HG03060 (cell line): ENCODE measurements at regions not wholly inside any gene's neighbourhood (a gene's known extent, or its start where the extent isn't known, plus 50 kb on each side); places are given as distances from the start of the nearest gene placed in this dataset.
"Not testable (repeated sequence)": the region's sequence is repeated elsewhere in the genome, so short reads cannot be mapped to it uniquely, and the experiment has no call there.

Source experiments
- ATAC-seq: cut with Tn5 transposase; IDR thresholded peaks from one replicate; pipeline ENCODE4 v1.9.1; 2021; ENCODE audit warnings: low read depth, moderate number of reproducible peaks; ENCODE audit not compliant: unreplicated experiment

- no peak for ATAC-seq
These were observed 78.9 kb upstream of the CCND2 start for GRCh38 chr12:4194668-4195067.

DNA sequence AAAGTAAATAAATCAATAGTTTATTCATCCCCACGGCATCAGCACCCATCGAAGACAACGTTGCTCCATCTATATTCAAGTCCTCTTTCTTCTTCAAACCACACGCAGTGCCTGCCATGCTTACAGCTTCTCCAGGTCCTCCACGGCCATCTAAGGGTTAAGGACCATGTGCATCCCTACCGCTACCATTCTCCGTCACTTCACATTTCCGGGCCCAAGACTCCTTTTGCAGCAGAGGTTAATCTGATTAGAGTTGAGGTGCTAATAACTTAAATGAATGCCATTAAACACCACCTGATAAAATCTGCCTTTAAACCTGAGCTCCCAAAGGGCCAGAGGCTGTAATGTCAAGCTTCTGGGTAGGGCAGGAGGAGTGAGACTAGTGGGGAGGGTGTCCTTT is 79.7 kb upstream of the CCND2 start:
- ATAC-seq: no peak

DNA sequence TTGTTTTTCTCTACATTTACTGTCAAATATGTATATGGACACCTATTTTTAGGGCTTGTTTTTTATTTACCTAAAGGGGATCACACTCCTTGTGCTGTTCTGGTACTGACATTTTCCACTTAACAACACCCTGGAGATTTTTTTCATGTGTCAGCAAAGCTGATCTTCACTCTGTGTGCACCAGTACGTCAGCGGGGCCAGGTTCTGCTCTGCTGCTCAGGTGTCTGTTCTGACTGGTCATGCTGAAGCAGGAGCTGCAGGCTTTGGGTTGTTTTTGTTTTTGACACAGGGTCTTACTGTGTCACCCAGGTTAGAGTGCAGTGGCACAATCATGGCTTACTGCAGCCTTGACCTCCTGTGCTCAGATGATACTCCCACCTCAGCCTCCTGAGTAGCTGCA is 81.9 kb upstream of the CCND2 start:
- ATAC-seq: no peak

DNA sequence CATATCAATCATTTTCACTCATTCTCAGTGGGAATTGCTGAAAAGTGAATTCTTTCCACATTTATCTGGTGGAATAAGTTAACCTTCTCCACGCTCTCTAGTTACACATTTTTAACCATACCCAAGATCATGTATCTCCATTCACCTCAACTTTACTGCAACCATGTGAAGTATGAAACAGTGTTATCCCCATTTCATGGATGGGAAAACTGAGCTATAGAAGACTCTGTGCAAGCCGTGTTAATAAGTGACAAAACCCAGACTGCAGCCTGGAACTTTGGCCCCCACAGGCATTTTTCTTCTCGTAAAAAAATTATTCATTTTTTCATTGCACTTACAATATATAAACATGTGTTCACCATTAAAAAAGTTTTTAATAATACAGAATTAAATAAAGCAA is 82.4 kb upstream of the CCND2 start:
- no peak for ATAC-seq

GRCh38 chr12:4190366-4191063 is 83.0 kb upstream of the CCND2 start:
- ATAC-seq: no peak

DNA sequence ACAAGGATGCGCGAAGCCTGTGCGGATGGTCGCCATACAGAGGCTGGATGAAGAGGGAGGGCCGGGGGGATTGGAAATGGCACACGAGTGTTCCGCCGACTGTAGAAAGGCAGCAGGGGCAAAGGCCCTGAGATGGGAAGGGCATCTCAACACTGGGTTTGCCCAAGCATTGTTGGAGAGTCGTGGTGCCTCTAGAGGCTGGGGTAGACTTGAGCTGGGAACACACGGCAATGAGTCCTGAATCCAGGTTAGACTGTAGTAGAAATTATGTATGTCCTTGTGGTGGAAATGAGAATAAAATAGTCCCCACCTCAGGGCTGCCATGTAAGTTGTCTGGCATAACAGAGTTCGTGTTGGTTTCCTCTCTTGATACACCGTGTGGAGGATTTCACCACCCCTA is 83.8 kb upstream of the CCND2 start:
- no peak for ATAC-seq

DNA sequence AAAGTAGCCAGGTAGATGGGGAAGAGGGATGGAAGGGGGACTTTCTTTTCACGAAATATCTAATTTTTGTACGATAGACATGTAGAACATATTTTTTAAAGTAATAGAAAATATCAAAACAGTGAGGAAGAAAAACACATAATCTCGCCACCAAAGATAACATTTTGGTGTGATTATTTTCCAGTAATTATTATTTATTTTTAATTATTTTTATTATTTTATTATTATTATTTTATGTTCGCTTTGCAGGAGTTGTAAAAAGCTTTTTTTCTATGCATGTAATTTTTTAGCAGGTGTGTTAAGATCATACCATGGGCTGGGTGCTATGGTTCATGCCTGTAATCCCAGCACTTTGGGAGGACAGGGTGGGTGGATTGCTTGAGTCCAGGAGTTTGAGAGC is 85.6 kb upstream of the CCND2 start:
- ATAC-seq: no peak

DNA sequence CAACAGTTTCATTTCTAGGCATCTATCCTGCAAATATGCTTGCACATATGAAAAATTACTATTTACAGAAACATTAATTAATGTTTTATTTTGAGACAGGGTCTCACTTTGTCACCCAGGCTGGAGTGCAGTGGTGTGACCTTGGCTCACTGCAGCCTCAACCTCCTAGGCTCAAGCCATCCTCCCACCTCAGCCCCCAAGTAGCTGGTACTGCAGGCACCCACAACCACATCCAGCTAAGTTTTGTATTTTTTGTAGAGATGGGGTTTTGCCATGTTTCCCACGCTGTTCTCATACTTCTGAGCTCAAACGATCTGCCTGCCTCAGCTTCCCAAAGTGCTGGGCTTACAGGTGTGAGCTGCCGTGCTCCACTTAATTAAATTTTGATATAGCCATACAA is 86.2 kb upstream of the CCND2 start:
- ATAC-seq: not testable (repeated sequence)

GRCh38 chr12:4178424-4179170 is 95.0 kb upstream of the CCND2 start:
- ATAC-seq: no peak

GRCh38 chr12:4177262-4177661 is 96.3 kb upstream of the CCND2 start:
- no peak for ATAC-seq

DNA sequence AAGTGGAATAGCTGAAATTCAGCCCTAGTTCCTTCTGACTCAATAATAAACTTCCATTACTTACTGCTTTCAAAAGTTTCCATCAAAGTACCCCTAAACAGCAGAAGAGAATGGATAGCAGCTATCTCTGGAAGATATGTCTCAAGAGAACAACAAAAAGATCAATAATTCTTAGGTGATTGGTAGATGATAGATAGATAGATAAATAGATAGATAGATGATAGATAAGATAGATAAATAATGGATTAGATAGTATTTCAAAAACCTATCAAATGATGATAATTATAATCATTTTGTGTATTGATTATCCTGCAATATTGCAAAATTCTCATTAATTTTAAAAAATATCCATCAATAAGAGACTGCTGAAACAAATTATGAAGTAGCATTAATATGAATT is 97.4 kb upstream of the CCND2 start:
- ATAC-seq: no peak

- no peak for ATAC-seq
These were observed 99.1 kb upstream of the CCND2 start for GRCh38 chr12:4174417-4174816.

DNA sequence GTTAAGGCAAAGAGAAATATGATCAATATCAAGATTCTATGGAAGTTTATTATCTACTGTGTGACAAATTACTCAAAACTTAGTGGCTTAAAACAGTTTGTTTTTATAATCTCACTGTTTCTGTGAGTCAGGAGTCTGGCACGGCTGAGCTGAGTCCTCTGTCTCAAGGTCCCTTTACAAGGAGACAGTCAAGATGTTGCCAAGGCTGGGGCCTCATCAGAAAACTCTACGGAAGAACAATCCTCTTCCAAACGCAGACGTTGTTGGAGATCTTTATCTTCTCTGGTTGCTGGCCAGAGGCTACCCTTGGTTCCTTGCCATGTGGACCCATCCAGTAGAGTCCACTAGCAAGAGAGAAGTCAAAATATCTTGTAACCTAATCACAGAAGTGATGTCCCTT is 100.6 kb upstream of the CCND2 start:
- ATAC-seq: no peak

- ATAC-seq: no peak
These were observed 101.8 kb upstream of the CCND2 start for GRCh38 chr12:4171742-4172141.

GRCh38 chr12:4169959-4170358 is 103.6 kb upstream of the CCND2 start:
- no peak for ATAC-seq

- ATAC-seq: no peak
These were observed 104.0 kb upstream of the CCND2 start for GRCh38 chr12:4169531-4169930.

- no peak for ATAC-seq
These were observed 105.5 kb upstream of the CCND2 start for GRCh38 chr12:4168036-4168435.

DNA sequence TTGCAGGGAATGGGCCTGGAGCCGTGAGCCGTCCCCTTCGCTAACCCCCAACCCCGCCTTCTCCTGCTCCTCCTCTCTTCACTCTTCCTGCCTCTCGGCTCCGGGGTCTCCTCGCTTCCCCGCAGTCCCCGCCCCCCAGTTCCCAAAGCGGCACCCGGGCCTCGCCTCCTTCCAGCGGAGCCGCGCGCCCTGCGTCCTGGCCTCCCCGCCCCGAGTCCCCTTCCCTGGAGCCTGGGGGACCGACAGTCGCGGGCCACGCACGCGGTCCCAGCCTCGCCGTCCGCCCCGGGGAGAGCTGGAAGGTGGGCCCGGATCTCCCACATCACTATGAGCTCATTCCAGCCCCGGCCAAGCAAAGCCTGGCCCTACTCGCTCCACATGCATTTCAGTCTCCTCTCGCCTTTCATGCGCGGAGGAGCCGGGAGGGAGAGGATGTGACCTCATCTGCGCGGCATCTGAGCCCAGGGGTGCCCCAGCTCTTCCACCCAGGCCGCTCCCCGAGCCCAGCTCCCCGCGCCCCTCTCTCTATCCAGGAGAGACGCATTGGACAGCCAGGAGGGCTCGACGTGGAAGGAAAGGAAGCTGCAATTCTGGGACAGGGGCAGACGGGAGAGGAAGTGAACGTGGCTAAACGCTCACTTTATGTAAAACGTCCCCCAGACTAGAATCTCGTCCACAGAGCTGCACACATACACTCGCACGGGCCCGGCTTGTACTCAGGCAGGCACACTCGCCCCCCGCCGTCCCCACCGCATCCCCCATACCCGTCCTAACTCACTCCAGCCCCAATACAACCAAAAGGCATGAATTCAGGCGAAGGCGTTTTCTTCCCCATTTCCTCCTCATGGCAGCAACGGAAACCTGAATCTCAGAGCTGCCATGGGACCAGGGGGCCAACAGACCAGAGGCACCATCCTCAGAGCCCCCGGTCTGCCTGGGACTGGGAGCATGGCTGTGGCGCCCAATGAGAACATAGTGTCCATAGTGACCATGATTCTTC is 108.7 kb upstream of the CCND2 start:
- ATAC-seq: no peak

DNA sequence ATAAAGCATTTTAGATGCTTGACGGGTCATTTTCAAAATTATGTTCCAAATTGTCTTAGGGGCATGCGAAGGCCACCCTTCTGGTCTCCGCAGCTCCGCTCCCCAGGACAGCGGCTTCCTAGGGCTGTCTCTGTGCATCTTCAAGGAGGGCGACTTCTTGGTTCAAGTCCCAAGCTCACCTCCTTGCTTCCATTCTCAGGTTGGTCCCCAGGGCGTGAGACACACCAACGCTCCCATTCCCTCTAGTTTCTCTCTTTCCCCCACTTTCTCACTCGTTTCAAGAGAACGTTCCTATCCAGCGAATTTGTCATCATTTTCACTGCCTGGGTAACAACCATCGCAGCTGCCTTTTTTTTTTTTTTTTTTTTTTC is 109.4 kb upstream of the CCND2 start:
- no peak for ATAC-seq

- ATAC-seq: no peak
These were observed 111.8 kb upstream of the CCND2 start for GRCh38 chr12:4161718-4162117.
